HEK293 (cell line): ENCODE measurements at regions not wholly inside any gene's neighbourhood (a gene's known extent, or its start where the extent isn't known, plus 50 kb on each side); places are given as distances from the start of the nearest gene placed in this dataset.

Experiments
- CTCF ChIA-PET: fragments of 350-600 bp; formaldehyde crosslinking; extraction: SDS; loops from one replicate; lab custom pipeline; 2021; ENCODE audit warnings: antibody characterized with exemption; lab: Yijun Ruan, JAX
- POLR2A ChIA-PET: fragments of 300-600 bp; formaldehyde crosslinking; extraction: SDS; loops from one replicate; lab custom pipeline; 2020; ENCODE audit warnings: antibody characterized with exemption, inconsistent platforms; lab: Yijun Ruan, JAX
- H3K27ac ChIP-seq: fragments of 200-500 bp; sonication (Bioruptor generic); 2 replicates; pipeline ENCODE4 v1.5.1; 2014; ENCODE audit warnings: low read depth, low read length, control low read depth, inconsistent platforms; ENCODE audit errors: extremely low read depth
- H3K36me3 ChIP-seq, 2 experiments: fragments of 200-500 bp in 1 of 2; sonication (Bioruptor generic) in 1 of 2; 1 replicate in 1 of 2; 2 replicates in 1 of 2; pipeline ENCODE4 v1.5.1; 2014 to 2017; ENCODE audit warnings: inconsistent platforms in 2 of 2, low read length in 2 of 2; ENCODE audit not compliant: control insufficient read depth in 2 of 2, insufficient read depth in 1 of 2
- H3K4me1 ChIP-seq: fragments of 200-500 bp; sonication (Bioruptor generic); 2 replicates; pipeline ENCODE4 v1.5.1; 2014; ENCODE audit warnings: mild to moderate bottlenecking, low read length, inconsistent platforms; ENCODE audit not compliant: control insufficient read depth, insufficient read depth
- H3K4me3 ChIP-seq: 2 replicates; pipeline ENCODE4 v1.5.1; 2011; ENCODE audit warnings: low read depth, mild to moderate bottlenecking, control low read depth, low read length, moderate library complexity
- H3K9me3 ChIP-seq: fragments of 200-500 bp; sonication (Bioruptor generic); 2 replicates; pipeline ENCODE4 v1.5.1; 2014; ENCODE audit warnings: low read depth, low read length, inconsistent platforms; ENCODE audit not compliant: control insufficient read depth, insufficient read depth
- MEIS1 ChIP-seq: sonication (generic); formaldehyde crosslinking; IDR thresholded peaks from 2 replicates; pipeline ENCODE4 v1.8.1; 2022; ENCODE audit warnings: missing genetic modification reagents, mild to moderate bottlenecking, borderline replicate concordance
- MZF1 ChIP-seq: fragments of 450-650 bp; formaldehyde crosslinking; IDR thresholded peaks from 2 replicates; pipeline ENCODE4 v1.5.1; 2017; ENCODE audit warnings: missing biosample characterization, missing genetic modification characterization, borderline replicate concordance
- ZBTB44 ChIP-seq: fragments of 450-650 bp; IDR thresholded peaks from 2 replicates; pipeline ENCODE4 v1.5.1; 2018; ENCODE audit warnings: missing biosample characterization, mild to moderate bottlenecking, missing genetic modification characterization
- ZFP69B ChIP-seq: fragments of 450-650 bp; formaldehyde crosslinking; IDR thresholded peaks from 2 replicates; pipeline ENCODE4 v1.5.1; 2016; ENCODE audit warnings: missing biosample characterization, missing genetic modification characterization
- ZNF132 ChIP-seq: fragments of 450-650 bp; formaldehyde crosslinking; IDR thresholded peaks from 2 replicates; pipeline ENCODE4 v1.5.1; 2017; ENCODE audit warnings: missing biosample characterization, missing genetic modification characterization, borderline replicate concordance
- ZNF133 ChIP-seq: fragments of 450-650 bp; formaldehyde crosslinking; IDR thresholded peaks from 2 replicates; pipeline ENCODE4 v1.5.1; 2016; ENCODE audit warnings: missing biosample characterization, missing genetic modification characterization
- ZNF184 ChIP-seq: fragments of 450-650 bp; IDR thresholded peaks from 2 replicates; pipeline ENCODE4 v1.5.1; 2018; ENCODE audit warnings: missing biosample characterization, mild to moderate bottlenecking, missing genetic modification characterization
- ZNF324 ChIP-seq: fragments of 450-650 bp; formaldehyde crosslinking; IDR thresholded peaks from 2 replicates; pipeline ENCODE4 v1.5.1; 2016; ENCODE audit warnings: missing biosample characterization, missing genetic modification characterization
- ZNF341 ChIP-seq: fragments of 450-650 bp; formaldehyde crosslinking; IDR thresholded peaks from 2 replicates; pipeline ENCODE4; 2016; ENCODE audit warnings: low read depth, missing biosample characterization, missing genetic modification characterization
- ZNF37A ChIP-seq: fragments of 450-650 bp; IDR thresholded peaks from 2 replicates; pipeline ENCODE4 v1.5.1; 2018; ENCODE audit warnings: missing biosample characterization, missing genetic modification characterization
- ZNF449 ChIP-seq: fragments of 450-650 bp; formaldehyde crosslinking; IDR thresholded peaks from 2 replicates; pipeline ENCODE4 v1.5.1; 2017; ENCODE audit warnings: missing biosample characterization, mild to moderate bottlenecking, missing genetic modification characterization, moderate library complexity
- ZNF501 ChIP-seq: fragments of 450-650 bp; formaldehyde crosslinking; IDR thresholded peaks from 2 replicates; pipeline ENCODE4 v1.5.1; 2016; ENCODE audit warnings: missing biosample characterization, missing genetic modification characterization
- ZNF654 ChIP-seq: fragments of 450-650 bp; formaldehyde crosslinking; IDR thresholded peaks from 2 replicates; pipeline ENCODE4 v1.5.1; 2016; ENCODE audit warnings: low read depth, missing biosample characterization, missing genetic modification characterization
- ZNF664 ChIP-seq: fragments of 450-650 bp; formaldehyde crosslinking; IDR thresholded peaks from 2 replicates; pipeline ENCODE4 v1.5.1; 2016; ENCODE audit warnings: missing biosample characterization, missing genetic modification characterization
- TF ChIP-seq, protein P1 (sequence below): fragments of 450-650 bp; formaldehyde crosslinking; IDR thresholded peaks from 2 replicates; pipeline ENCODE4 v1.5.1; 2016; ENCODE audit warnings: missing biosample characterization, missing genetic modification characterization, borderline replicate concordance

DNA sequence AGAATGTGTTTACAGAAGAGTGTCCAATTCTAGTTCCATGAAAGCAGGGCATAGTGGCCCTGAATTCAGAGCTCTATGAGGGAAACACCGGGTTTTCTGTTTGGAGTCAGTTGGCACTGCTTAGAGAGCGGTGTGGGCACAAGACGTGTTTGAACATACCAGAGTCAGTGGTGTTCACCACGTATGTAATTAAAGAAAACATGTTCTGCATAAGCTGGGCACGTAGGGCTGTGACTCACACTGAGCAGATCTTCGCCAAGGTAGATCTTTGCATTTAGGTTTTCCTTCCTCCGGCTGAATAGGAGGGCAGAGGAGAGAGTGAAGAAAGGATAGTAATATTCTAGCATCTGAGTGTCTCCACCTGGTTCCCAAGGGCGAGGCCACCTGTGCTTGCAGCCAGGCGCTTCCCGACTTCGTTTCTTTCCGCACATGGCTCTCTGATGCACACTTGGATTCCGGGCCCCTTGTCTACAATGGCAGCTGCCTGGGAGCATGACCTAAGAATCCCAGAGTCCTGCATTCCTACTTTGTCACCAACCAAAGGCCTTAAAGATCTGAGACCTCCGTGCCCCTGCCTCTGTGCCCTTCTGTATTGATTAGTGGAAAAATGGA, 136.2 kb downstream of the ERMARD start (continued):
- no peak for TF ChIP-seq ZBTB44 (tag by site-specific recombination)
- TF ChIP-seq MEIS1 (CRISPR knock-in tag): no peak
- no peak for TF ChIP-seq ZNF664 (tag by site-specific recombination)
- no peak for TF ChIP-seq ZNF184 (tag by site-specific recombination)
- no peak for TF ChIP-seq ZNF132 (tag by site-specific recombination)
- TF ChIP-seq, all 188 proteins: peak for 0

GRCh38 chr6:169886631-169887227, 135.3 kb downstream of the ERMARD start:
- no peaks in the 10 kb centered on the region for H3K36me3 ChIP-seq
- CTCF ChIA-PET: no interaction called here
- H3K4me1 ChIP-seq: no peaks in the 10 kb centered on the region
- no peak overlapping the region for H3K27ac ChIP-seq
- POLR2A ChIA-PET: no interaction called here
- TF ChIP-seq ZBTB44 (tag by site-specific recombination): no peak
- no peak for TF ChIP-seq ZNF449 (tag by site-specific recombination)
- H3K4me3 ChIP-seq: no peak overlapping the region
- no peaks in the 10 kb centered on the region for H3K9me3 ChIP-seq

GRCh38 chr6:169885831-169886230, 134.4 kb downstream of the ERMARD start:
- H3K36me3 ChIP-seq: no peaks in the 10 kb centered on the region
- no peak overlapping the region for H3K27ac ChIP-seq
- TF ChIP-seq ZNF341 (tag by site-specific recombination) (no peak), ZNF501 (tag by site-specific recombination) (no peak), ZFP69B (tag by site-specific recombination) (no peak)
- CTCF ChIA-PET: no interaction called here
- no peaks in the 10 kb centered on the region for H3K4me1 ChIP-seq
- no peak overlapping the region for H3K4me3 ChIP-seq
- POLR2A ChIA-PET: no interaction called here
- no peaks in the 10 kb centered on the region for H3K9me3 ChIP-seq

DNA sequence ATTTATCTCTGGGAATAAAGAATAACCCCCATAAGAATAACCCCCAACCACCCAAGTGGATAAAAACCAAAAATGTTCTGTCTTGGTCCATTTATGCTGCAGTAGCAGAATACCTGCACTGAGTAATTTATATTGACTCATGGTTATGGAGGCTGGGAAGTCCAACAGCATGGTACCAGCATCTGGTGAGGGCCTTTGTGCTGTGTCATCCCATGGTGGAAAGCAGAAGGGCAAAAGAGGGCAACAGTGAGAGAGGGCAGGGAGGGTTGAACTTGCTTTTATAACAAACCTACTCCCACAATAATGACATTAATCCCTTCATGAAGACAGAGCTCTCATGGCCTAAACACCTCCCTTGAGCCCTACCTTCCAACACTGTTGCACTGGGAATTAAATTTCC, 133.7 kb downstream of the ERMARD start:
- H3K27ac ChIP-seq: no peak overlapping the region
- H3K4me3 ChIP-seq: no peak overlapping the region
- ChIA-PET POLR2A (no interaction called here), CTCF (no interaction called here)
- H3K9me3 ChIP-seq: no peaks in the 10 kb centered on the region
- no peaks in the 10 kb centered on the region for H3K36me3 ChIP-seq
- no peaks in the 10 kb centered on the region for H3K4me1 ChIP-seq
- TF ChIP-seq ZNF324 (tag by site-specific recombination) (no peak), ZNF37A (tag by site-specific recombination) (no peak), MZF1 (tag by site-specific recombination) (no peak), ZNF654 (tag by site-specific recombination) (no peak), ZNF133 (tag by site-specific recombination) (no peak)
- TF ChIP-seq, protein P1, sequence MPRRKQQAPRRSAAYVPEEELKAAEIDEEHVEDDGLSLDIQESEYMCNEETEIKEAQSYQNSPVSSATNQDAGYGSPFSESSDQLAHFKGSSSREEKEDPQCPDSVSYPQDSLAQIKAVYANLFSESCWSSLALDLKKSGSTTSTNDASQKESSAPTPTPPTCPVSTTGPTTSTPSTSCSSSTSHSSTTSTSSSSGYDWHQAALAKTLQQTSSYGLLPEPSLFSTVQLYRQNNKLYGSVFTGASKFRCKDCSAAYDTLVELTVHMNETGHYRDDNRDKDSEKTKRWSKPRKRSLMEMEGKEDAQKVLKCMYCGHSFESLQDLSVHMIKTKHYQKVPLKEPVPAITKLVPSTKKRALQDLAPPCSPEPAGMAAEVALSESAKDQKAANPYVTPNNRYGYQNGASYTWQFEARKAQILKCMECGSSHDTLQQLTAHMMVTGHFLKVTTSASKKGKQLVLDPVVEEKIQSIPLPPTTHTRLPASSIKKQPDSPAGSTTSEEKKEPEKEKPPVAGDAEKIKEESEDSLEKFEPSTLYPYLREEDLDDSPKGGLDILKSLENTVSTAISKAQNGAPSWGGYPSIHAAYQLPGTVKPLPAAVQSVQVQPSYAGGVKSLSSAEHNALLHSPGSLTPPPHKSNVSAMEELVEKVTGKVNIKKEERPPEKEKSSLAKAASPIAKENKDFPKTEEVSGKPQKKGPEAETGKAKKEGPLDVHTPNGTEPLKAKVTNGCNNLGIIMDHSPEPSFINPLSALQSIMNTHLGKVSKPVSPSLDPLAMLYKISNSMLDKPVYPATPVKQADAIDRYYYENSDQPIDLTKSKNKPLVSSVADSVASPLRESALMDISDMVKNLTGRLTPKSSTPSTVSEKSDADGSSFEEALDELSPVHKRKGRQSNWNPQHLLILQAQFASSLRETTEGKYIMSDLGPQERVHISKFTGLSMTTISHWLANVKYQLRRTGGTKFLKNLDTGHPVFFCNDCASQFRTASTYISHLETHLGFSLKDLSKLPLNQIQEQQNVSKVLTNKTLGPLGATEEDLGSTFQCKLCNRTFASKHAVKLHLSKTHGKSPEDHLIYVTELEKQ: no peak
